ENCODE measurements at regions not wholly inside any gene's neighbourhood (a gene's known extent, or its start where the extent isn't known, plus 50 kb on each side); places are given as distances from the start of the nearest gene placed in this dataset.

DNA sequence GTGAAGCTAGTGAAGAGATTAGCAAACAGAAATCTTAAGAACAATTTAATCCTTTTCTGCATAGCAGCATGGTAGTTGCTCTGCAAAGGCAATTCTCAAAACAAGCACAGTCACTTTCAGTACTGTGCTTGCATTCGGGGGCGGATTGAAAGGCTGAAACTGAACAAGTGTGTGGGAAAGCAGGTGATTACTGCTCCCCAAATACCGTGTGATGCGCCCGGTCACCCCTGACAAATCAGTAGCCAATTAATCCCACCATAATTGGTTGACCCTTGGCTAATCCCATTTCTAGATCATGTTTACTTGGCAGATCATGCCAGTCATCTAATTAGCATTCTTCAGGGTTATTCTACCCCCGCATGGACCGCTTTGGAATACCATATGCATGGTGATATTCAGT lies 76.5 kb upstream of the ADRB1 start:
- DNase-seq: no peak

DNA sequence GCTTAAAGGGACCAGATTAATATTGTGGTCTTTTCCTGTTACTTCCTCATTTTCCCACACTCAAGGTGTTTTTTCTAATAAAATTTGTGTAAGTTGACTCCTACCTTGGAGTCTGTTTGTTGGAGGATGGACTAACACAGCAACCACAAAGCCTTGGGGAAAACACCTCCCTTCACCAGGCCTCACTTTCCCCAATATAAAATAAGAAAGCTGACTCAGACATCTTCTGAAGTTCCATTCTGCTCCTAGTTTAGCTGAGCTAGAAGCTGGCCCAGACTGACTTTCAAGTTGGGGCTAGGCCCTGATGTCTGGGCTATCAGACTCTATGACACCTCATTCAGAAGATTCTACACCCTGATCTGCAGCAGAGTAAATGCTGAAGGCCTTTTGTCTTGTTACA lies 73.0 kb upstream of the ADRB1 start:
- DNase-seq: no peak

DNA sequence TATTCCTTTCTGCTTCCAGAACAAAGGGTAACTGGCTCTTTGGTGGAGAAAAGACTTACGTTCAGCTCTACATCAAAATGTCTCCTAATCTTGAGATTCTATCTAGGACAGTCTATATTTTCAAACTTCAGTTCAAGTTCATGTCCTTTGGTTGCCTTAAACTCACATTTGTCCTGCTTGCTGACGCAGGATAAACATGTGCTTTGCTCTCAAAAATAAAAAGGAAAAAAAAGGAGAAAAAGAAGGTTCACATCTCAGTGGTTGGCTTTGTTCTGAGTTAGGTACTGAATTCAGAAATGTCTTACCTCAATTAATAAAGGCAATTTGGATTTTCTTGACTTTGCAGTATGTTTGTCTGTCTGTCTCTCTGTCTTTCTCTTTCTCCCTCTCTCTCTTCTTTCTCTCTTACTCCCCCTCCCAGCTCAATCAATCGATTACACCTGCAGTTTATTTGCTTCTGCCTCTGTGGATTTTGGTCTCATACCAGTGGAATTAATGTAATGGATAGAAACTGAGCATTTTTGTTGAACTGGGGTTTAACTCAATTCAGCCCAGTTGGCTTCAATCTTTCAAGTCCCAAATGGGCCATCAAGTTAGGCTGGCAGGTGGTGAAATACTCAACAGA lies 72.2 kb upstream of the ADRB1 start:
- no peak for DNase-seq

GRCh38 chr10:113977174-113977573 lies 66.5 kb upstream of the ADRB1 start:
- no peak for DNase-seq

GRCh38 chr10:113978802-113979201 lies 64.9 kb upstream of the ADRB1 start:
- DNase-seq: no peak

- no peak for DNase-seq
These were observed 64.3 kb upstream of the ADRB1 start for GRCh38 chr10:113979409-113979808.

- DNase-seq: no peak
These were observed 63.1 kb upstream of the ADRB1 start for GRCh38 chr10:113980408-113981087.

GRCh38 chr10:113982296-113982695 lies 61.4 kb upstream of the ADRB1 start:
- no peak for DNase-seq

- DNase-seq: peak; percentile 60
These were observed 60.9 kb upstream of the ADRB1 start for GRCh38 chr10:113982769-113983168.

DNA sequence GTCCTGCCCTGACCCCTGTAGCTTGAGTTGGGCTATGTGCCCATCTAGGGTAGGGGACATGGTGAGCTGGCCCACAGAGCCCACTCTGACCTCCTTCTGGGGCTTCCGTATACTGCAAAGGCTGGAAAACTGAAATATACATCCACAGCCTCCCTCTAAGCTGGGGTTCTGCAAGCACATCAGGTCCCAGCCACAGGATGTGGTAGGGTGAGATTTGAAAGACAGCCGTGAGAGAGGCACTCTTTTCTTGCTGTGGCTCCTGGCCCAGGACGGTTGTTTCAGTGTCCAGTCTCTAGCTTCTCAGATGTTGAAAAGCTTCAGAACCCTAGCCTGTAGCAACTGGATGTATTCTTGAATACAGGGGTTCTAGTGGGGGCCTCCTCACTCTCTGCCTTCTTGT lies 60.1 kb upstream of the ADRB1 start:
- DNase-seq: no peak

- DNase-seq: no peak
These were observed 58.3 kb upstream of the ADRB1 start for GRCh38 chr10:113985297-113985844.

DNA sequence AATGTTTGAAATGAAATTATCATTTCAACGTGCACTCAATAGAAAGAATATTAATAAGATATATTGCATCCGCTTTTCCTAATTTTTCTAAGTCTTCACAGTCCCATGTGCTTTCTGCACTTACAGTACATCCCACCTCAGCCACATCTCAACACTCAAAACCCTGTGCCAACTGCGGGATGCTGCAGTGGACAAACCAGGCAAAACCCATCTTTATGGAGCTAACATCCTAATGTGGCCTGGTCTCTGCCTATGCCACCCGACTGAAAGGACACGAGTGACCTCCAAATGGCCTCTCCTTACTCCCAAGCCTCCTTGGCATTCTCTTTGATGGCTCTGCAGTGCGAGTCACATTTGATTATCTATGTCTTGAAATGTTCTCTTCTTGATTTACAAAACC lies 57.4 kb upstream of the ADRB1 start:
- DNase-seq: no peak

DNA sequence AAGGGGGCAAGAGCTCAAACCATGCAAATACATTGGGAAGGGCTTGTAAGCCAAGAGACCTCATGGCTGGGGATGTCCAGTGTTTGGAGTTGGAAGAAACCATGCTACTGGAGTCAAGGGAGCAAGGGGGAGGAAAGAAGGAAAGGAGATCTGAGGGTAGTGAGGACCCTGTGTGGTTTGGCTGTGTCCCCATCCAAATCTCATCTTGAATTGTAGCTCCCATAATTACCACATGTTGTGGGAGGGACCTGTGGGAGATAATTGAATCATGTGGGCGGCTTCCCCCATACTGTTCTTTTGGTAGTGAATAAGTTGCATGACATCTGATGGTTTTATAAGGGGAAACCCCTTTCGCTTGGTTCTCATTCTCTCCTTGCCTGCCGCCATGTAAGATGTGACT lies 56.5 kb upstream of the ADRB1 start:
- DNase-seq: no peak

DNA sequence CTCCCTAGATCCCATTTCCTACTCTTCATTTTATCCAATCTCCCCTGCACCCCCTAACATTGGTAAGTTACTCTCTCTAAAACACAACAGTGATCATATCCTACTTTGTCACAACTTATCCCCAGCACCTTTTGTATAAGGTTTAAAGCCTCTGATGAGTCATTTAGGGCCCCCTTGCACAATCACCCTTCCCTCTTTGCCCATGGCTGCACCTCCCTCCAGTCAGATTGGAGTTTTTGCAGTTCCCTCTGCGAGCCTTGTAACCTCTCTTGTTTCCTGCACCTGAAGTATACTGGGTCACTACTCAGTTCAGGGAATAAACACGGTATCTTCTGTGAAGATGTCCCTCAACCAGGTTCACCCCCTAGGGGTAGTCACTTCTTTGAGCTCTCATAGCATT lies 55.9 kb upstream of the ADRB1 start:
- DNase-seq: no peak

DNA sequence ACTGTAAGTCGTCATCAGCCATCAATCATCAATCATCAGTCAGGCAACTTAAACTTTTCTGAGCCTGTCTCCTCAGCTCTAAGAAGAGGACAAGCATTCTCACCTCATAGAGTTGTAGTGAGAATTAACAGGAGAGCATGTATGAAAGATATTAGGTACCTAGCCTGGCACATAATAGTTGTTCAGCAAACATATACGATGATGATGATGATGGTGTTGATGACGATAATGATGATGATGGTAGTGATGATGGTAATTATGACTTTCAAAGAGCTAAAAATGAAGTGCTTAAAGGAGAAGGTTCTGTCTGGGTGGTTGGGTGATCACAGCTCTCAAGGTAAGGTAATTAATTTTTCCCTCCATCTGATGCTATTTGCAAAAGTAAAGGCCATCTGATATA lies 55.1 kb upstream of the ADRB1 start:
- no peak for DNase-seq

DNA sequence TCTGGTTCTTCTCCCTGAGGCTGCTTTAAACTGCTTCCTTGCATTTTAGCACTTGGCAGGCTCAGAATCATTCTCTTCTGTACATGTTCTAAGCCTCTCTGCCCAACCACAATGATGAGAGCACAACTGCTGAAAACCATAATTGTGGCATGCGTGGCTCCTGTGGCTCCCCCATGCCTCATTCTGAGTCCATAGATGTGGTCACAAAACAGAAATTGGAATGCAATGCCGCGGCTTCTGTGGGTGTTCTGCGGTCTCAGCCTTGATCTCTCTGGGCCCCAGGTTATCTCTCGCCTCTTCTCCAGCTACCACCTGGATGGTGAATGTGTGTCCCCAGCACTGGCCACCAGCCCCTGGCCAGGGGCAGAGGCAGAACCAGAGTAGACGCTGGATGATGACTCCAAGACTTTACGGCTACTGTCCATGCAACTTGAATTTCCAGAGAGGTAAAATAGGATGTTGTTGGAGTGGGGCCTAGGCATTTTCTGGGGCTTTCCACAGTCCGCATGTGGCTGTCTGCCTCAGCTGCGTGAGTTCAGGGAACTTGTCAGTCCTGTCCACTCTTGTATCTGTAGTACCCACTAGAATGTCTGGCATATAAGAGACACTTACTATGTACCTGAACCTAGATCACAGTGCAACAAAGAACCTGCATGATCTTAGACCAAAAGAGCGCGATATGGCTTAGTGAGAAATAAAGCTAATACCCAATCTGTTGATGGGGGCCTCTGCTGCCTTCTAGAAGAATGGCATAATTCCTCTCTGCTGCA lies 52.4 kb upstream of the ADRB1 start:
- no peak for DNase-seq

GRCh38 chr10:113992471-113993011 lies 51.1 kb upstream of the ADRB1 start:
- DNase-seq: no peak

GRCh38 chr10:113993489-113993991 lies 50.1 kb upstream of the ADRB1 start:
- no peak for DNase-seq

Data from left kidney (tissue), 1 donor.